ENCODE measurements at regions not wholly inside any gene's neighbourhood (a gene's known extent, or its start where the extent isn't known, plus 50 kb on each side); places are given as distances from the start of the nearest gene placed in this dataset.
"Not testable (repeated sequence)": the region's sequence is repeated elsewhere in the genome, so short reads cannot be mapped to it uniquely, and the experiment has no call there.

DNA sequence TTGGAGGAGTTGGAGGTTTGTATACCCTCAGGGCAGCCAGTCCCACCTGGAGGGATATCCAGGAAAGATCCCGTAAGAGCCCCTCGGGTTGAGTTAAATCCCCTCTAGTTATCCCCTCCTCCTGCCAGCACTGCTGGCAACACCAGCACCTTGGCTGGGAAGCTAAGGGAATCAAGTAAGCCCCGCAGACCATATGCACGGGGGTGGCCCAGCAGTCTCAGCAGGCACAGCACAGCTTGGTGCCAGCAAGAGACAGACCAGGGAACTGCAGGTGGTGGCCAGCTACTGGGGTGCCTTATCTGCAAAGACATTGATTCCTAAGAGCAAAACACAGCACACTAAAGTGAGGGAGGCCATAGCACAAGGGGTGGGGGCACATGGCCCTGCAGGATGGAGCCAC is 173.8 kb downstream of the GOLGA6L4 start:
- TF ChIP-seq POLR2A, CTCF, EP300 (IDR thresholded peaks at IDR 0.05): not testable (repeated sequence)

Measured in sigmoid colon (tissue), 4 donors.